ENCODE measurements at regions not wholly inside any gene's neighbourhood (a gene's known extent, or its start where the extent isn't known, plus 50 kb on each side); places are given as distances from the start of the nearest gene placed in this dataset.
"Not testable (repeated sequence)": the region's sequence is repeated elsewhere in the genome, so short reads cannot be mapped to it uniquely, and the experiment has no call there.

DNA sequence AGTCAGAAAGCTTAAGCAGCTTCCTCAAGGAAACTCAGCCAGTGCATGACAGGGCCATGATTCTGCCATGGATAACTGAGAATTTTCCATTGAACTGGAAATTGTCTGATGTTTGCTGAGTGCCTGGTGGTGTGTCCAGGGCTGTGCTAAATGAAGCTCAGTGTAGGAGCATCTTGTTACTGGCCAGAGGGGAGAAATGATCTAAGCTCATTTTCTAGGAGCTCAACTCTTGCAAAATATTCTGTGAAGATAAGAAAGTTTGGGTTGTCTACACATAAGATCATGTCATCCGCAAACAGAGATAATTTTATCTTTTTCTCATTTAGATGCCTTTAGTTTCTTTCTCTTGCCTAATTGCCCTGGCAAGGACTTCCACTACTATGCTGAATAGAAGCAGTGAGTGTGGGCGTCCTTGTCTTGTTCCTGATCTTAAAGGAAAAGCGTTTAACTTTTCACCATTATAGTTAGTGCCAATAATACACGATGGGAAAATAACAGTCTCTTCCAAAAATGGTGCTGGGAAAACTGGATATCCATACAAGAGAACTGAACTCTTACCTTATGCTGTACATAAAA is 108.9 kb downstream of the ATP6V0E2 start:
- in situ Hi-C loops (cut with HindIII; ENCODE audit: low pct_unique_long_range_greater_than_20kb, low sequenced_read_pairs); DNase-seq (ENCODE audit: low read depth in 1 of 2, low spot score in 1 of 2): not testable (repeated sequence)

DNA sequence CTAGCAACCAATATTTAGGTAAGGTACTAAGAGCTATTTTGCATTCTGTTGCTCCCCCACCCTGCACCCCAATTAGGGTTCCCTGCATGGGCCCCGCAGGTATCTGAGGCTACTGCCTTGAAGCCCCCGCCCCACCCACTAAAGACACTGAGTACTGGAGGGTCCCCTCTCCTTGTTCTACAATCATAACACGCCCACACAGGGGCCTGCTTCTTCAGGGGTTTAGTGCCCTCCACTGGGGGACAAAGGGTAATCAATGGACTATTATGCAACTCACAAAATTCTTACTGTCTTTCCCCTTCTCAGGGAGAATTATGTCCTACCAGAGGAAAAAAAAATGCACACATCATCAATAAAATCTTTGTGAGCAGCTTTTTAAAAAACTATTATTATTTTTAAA is 113.1 kb downstream of the ATP6V0E2 start:
- in situ Hi-C loops (cut with HindIII; ENCODE audit: low pct_unique_long_range_greater_than_20kb, low sequenced_read_pairs); DNase-seq (ENCODE audit: low read depth in 1 of 2, low spot score in 1 of 2): not testable (repeated sequence)

GRCh38 chr7:149991652-149992302 is 118.0 kb downstream of the ATP6V0E2 start:
- in situ Hi-C loops (cut with HindIII; ENCODE audit: low pct_unique_long_range_greater_than_20kb, low sequenced_read_pairs); DNase-seq (ENCODE audit: low read depth in 1 of 2, low spot score in 1 of 2): not testable (repeated sequence)

- in situ Hi-C loops (cut with HindIII; ENCODE audit: low pct_unique_long_range_greater_than_20kb, low sequenced_read_pairs); DNase-seq (ENCODE audit: low read depth in 1 of 2, low spot score in 1 of 2): not testable (repeated sequence)
Measured at GRCh38 chr7:149992366-149992765, 118.6 kb downstream of the ATP6V0E2 start.

GRCh38 chr7:149995369-149996026 is 121.7 kb downstream of the ATP6V0E2 start:
- in situ Hi-C loops (cut with HindIII; ENCODE audit: low pct_unique_long_range_greater_than_20kb, low sequenced_read_pairs); DNase-seq (ENCODE audit: low read depth in 1 of 2, low spot score in 1 of 2): not testable (repeated sequence)

- in situ Hi-C loops (cut with HindIII; ENCODE audit: low pct_unique_long_range_greater_than_20kb, low sequenced_read_pairs); DNase-seq (ENCODE audit: low read depth in 1 of 2, low spot score in 1 of 2): not testable (repeated sequence)
Measured at GRCh38 chr7:150000780-150001599, 127.2 kb downstream of the ATP6V0E2 start.

- in situ Hi-C loops (cut with HindIII; ENCODE audit: low pct_unique_long_range_greater_than_20kb, low sequenced_read_pairs) = no loop called here
- no peak for DNase-seq (ENCODE audit: low read depth in 1 of 2, low spot score in 1 of 2)
- TF ChIP-seq JUND (IDR thresholded peaks at IDR 0.05; ENCODE audit: low read depth) = no peak
Measured at GRCh38 chr7:150003304-150003810, 129.6 kb downstream of the ATP6V0E2 start.

GRCh38 chr7:150003973-150004372 is 130.2 kb downstream of the ATP6V0E2 start:
- in situ Hi-C loops (cut with HindIII; ENCODE audit: low pct_unique_long_range_greater_than_20kb, low sequenced_read_pairs); DNase-seq (ENCODE audit: low read depth in 1 of 2, low spot score in 1 of 2): not testable (repeated sequence)

DNA sequence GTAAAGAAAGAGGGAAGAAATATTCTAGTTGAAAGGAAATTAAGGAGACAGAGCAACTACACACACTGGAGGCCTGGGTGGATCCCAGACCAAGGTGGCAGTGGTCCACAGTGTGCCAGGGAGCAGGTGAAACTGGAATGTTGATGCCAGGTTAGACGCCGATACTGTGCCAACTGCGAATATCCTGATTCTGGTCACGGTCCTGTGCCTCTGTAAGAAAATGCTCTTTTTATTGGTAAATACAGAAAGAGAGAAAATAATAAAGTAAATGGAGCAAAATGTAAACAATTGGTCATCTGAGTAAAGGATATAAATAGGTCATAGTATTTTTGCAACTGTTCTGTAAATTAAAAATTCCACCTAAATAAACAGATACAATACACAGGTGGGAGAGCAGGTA is 131.1 kb downstream of the ATP6V0E2 start:
- in situ Hi-C loops (cut with HindIII; ENCODE audit: low pct_unique_long_range_greater_than_20kb, low sequenced_read_pairs); DNase-seq (ENCODE audit: low read depth in 1 of 2, low spot score in 1 of 2): not testable (repeated sequence)

- in situ Hi-C loops (cut with HindIII; ENCODE audit: low pct_unique_long_range_greater_than_20kb, low sequenced_read_pairs); DNase-seq (ENCODE audit: low read depth in 1 of 2, low spot score in 1 of 2): not testable (repeated sequence)
Measured at GRCh38 chr7:150009620-150010303, 136.0 kb downstream of the ATP6V0E2 start.

DNA sequence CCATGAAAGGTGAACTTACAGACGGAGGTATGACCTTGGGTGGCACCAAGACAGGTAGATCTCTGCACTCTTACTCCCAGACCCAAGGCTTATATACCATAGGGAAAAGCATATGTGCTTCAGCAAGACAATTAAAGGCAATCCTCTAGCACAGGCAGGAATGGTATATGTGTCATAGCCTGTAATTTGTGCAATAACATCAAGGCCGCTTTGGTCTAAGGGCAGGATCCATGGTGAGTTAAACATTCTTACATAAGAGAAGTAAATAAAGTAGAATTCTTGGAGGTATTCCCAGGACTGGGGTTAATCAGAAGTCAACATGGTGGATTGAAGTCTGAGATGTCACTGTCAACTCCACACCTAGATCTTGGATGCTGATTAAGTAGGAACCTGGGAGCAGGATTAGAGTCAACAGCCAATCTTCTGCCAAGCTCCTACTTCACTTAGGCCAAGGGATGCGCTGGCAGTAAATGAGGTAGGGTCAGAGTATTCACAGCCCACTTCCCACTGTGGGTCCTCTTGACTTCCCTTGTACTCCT is 143.0 kb downstream of the ATP6V0E2 start:
- in situ Hi-C loops (cut with HindIII; ENCODE audit: low pct_unique_long_range_greater_than_20kb, low sequenced_read_pairs) = not testable (repeated sequence)
- peak in 1 of 2 experiments; percentile 15 for DNase-seq (ENCODE audit: low read depth in 1 of 2, low spot score in 1 of 2)

DNA sequence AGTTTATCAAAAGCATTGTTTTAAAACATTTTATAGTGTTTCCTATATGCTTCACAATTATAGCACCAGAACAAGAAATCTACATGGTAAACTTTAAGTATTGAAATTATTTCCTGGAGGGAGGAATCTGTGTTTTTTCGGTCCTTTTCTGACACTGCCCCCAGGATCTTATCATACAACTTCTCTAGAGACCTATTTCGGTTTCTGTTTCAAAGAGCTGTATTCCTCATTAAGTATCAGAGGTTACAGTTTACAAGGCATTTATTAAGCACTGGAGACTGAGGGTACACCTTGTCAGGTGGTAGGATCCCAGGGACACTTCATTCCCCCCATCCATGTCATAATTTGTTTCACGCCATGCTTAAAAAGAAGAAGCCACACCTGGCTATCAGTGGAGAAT is 146.4 kb downstream of the ATP6V0E2 start:
- DNase-seq (ENCODE audit: low read depth in 1 of 2, low spot score in 1 of 2); in situ Hi-C loops (cut with HindIII; ENCODE audit: low pct_unique_long_range_greater_than_20kb, low sequenced_read_pairs): not testable (repeated sequence)

DNA sequence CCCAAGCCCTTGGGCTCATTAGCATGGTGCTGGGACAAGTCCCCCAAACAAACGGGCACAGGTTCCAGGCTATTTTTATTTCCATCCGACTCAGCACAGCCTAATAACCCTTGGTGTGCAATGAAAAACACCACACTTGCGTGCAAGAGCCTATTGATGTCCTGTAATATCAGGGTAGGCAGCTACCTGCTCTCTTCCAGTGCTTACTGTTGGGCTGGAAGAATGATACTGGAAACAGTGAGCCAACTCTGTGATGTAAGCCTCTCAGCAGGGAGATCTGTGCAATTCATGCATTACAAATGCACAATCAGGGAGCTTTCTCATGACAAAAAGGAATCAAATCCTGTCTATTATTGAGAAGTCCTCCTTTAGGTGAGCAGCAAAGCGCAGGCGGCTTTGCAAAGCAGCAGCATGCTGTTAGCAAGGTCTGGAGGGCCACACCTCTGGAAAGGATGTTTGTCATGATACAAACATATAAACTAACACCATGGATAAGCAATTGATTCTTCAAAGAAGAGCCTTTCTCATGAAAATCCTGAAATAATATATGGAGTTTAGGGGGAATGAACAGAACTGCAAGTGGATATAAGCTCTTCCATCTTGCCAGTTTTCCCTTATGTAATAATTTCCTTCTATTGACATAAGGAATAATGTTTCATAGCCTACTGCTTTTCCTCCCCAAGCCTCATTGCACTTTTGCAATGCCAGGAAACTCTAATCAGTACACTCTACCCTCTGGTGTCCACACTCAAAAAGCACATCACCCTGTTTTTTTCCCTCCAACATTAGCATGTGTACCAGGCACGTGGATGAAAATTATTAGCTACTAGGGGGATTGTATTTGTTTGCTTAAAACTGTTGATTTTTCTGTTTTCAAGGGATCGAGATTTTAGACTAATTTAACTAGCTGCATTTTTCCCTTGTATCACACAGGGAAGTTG is 151.1 kb downstream of the ATP6V0E2 start:
- in situ Hi-C loops (cut with HindIII; ENCODE audit: low pct_unique_long_range_greater_than_20kb, low sequenced_read_pairs); DNase-seq (ENCODE audit: low read depth in 1 of 2, low spot score in 1 of 2): not testable (repeated sequence)

DNA sequence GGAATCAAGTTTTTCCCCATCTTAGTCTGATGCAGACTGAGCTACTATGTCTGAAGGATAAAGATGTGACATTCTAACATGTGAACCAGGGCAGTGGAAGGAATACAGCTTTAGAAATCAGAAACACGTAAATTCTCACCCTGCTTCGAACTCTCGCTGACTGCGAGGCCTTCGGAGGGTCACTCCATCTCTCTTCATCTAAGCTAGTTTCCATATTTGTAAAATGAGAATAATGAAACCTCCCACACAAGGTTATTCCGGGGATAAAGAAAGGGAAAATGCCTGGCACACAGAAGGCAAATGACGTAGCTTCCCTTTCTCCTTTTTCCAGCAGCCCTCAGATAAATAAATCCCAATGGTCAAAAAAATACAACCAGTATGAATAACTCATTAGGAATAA is 152.0 kb downstream of the ATP6V0E2 start:
- DNase-seq (ENCODE audit: low read depth in 1 of 2, low spot score in 1 of 2); in situ Hi-C loops (cut with HindIII; ENCODE audit: low pct_unique_long_range_greater_than_20kb, low sequenced_read_pairs): not testable (repeated sequence)

DNA sequence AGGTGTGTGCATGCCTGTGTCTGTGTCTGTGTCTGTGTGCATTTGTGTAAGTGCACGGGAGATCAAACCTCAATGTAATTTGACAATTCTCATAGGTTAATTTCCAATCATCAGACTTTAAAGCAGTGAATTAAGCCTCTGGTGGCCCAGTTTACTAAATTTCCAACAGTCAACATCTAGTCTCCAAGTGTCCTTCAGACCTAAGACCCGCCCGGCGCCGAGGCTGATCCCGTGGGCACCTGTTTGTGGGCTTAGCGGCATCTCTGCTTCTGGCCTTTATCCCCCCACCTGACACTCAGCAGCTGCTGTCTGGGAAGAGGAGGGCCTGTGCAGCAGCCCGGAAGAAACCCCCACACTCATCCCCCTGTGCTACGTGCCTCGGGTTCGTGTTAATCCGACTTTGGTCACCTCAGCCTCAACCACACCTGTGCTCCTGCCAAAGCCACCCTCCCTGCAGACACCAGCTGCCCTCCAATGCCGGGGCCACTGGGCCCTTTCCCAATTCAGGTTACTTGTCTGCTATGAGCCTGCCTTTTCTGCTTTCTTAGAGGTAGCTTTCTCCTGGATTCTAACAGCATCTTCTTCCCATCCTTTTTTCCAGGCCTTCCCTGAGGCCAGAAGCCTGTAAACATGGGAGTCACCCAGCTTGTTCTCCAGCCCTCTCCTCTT is 154.7 kb downstream of the ATP6V0E2 start:
- DNase-seq (ENCODE audit: low read depth in 1 of 2, low spot score in 1 of 2); in situ Hi-C loops (cut with HindIII; ENCODE audit: low pct_unique_long_range_greater_than_20kb, low sequenced_read_pairs): not testable (repeated sequence)

GRCh38 chr7:150029013-150029389 is 155.2 kb downstream of the ATP6V0E2 start:
- peak in 1 of 2 experiments; percentile 7 for DNase-seq (ENCODE audit: low read depth in 1 of 2, low spot score in 1 of 2)
- in situ Hi-C loops (cut with HindIII; ENCODE audit: low pct_unique_long_range_greater_than_20kb, low sequenced_read_pairs) = not testable (repeated sequence)

Data from T47D (cell line).